Keratinocyte (primary cell): ENCODE measurements at regions not wholly inside any gene's neighbourhood (a gene's known extent, or its start where the extent isn't known, plus 50 kb on each side); places are given as distances from the start of the nearest gene placed in this dataset.

Source experiments
- CTCF ChIP-seq, 3 experiments: IDR thresholded peaks in 1 of 3; conservative IDR thresholded peaks in 1 of 3; optimal IDR thresholded peaks in 1 of 3; 2 replicates in 2 of 3; 3 replicates in 1 of 3; pipeline versions ENCODE3 to v1.5.1; 2011; ENCODE audit warnings: low read length in 3 of 3, mild to moderate bottlenecking in 3 of 3, moderate library complexity in 2 of 3, control low read depth in 1 of 3, inconsistent platforms in 1 of 3; ENCODE audit not compliant: insufficient read depth in 2 of 3; ENCODE audit errors: extremely low read depth in 1 of 3
- EZH2 ChIP-seq: IDR thresholded peaks from one replicate; pipeline ENCODE4 v1.6.1; 2012; ENCODE audit warnings: inconsistent platforms, mild to moderate bottlenecking, low read length, moderate library complexity

GRCh38 chr4:178347111-178347510, 904.9 kb upstream of the AGA start:
- no peak for TF ChIP-seq CTCF (optimal IDR thresholded peaks at IDR 0.05 in 1 of 3, IDR thresholded peaks at IDR 0.05 in 1 of 3, conservative IDR thresholded peaks at IDR 0.05 in 1 of 3; ENCODE audit: extremely low read depth in 1 of 3, insufficient read depth in 2 of 3, low read length in 3 of 3)
- TF ChIP-seq EZH2, result no peak
